ENCODE measurements at regions not wholly inside any gene's neighbourhood (a gene's known extent, or its start where the extent isn't known, plus 50 kb on each side); places are given as distances from the start of the nearest gene placed in this dataset.

- 91% methylated on average over 5 of the region's 5 CpGs for WGBS
- Histone ChIP-seq H3K4me1 (ENCODE audit: control insufficient read depth, insufficient read depth, low read length) (no peaks in the 10 kb centered on the region), H3K27me3 (ENCODE audit: control insufficient read depth, insufficient read depth) (no peaks in the 10 kb centered on the region), H3K9me3 (ENCODE audit: control insufficient read depth, low read length) (no peaks in the 10 kb centered on the region), H3K4me3 (ENCODE audit: low read length) (no peak overlapping the region), H3K27ac (ENCODE audit: low read length) (no peak overlapping the region)
- DNase-seq (no peak), ATAC-seq (no peak)
- intact Hi-C loops (cut with DNase I): no loop called here
Observed at GRCh38 chr7:108627476-108628051, 57.9 kb downstream of the DNAJB9 start.

- WGBS: 73% methylated on average over 3 of the region's 3 CpGs
- peak in 1 of 2 donors; percentile 26 for ATAC-seq
- Histone ChIP-seq H3K4me3 (ENCODE audit: low read length) (no peak overlapping the region), H3K9me3 (ENCODE audit: control insufficient read depth, low read length) (no peaks in the 10 kb centered on the region), H3K27me3 (ENCODE audit: control insufficient read depth, insufficient read depth) (no peaks in the 10 kb centered on the region), H3K27ac (ENCODE audit: low read length) (no peak overlapping the region), H3K4me1 (ENCODE audit: control insufficient read depth, insufficient read depth, low read length) (no peaks in the 10 kb centered on the region)
- DNase-seq: no peak
- intact Hi-C loops (cut with DNase I): no loop called here
Observed at GRCh38 chr7:108628678-108629077, 59.0 kb downstream of the DNAJB9 start.

GRCh38 chr7:108629651-108630400 lies 60.2 kb downstream of the DNAJB9 start:
- Histone ChIP-seq H3K4me3 (ENCODE audit: low read length) (no peak overlapping the region), H3K9me3 (ENCODE audit: control insufficient read depth, low read length) (no peaks in the 10 kb centered on the region), H3K27ac (ENCODE audit: low read length) (no peak overlapping the region), H3K27me3 (ENCODE audit: control insufficient read depth, insufficient read depth) (no peaks in the 10 kb centered on the region), H3K4me1 (ENCODE audit: control insufficient read depth, insufficient read depth, low read length) (no peaks in the 10 kb centered on the region)
- ATAC-seq (peak; percentile 74 to 91), DNase-seq (peak in 2 of 3 donors; percentile 35 to 57)
- intact Hi-C loops (cut with DNase I): no loop called here
- 34% methylated on average over 2 of the region's 2 CpGs for WGBS

GRCh38 chr7:108634036-108634435 lies 64.4 kb downstream of the DNAJB9 start:
- 73% methylated on average over 2 of the region's 2 CpGs for WGBS
- intact Hi-C loops (cut with DNase I): no loop called here
- Histone ChIP-seq H3K4me1 (ENCODE audit: control insufficient read depth, insufficient read depth, low read length) (no peaks in the 10 kb centered on the region), H3K27me3 (ENCODE audit: control insufficient read depth, insufficient read depth) (no peaks in the 10 kb centered on the region), H3K9me3 (ENCODE audit: control insufficient read depth, low read length) (no peaks in the 10 kb centered on the region), H3K27ac (ENCODE audit: low read length) (no peak overlapping the region), H3K4me3 (ENCODE audit: low read length) (no peak overlapping the region)
- ATAC-seq (no peak), DNase-seq (no peak)

GRCh38 chr7:108634535-108634934 lies 64.9 kb downstream of the DNAJB9 start:
- no peak overlapping the region for H3K4me3 ChIP-seq (ENCODE audit: low read length)
- H3K9me3 ChIP-seq (ENCODE audit: control insufficient read depth, low read length): no peaks in the 10 kb centered on the region
- H3K27me3 ChIP-seq (ENCODE audit: control insufficient read depth, insufficient read depth): no peaks in the 10 kb centered on the region
- ATAC-seq (no peak), DNase-seq (no peak)
- H3K4me1 ChIP-seq (ENCODE audit: control insufficient read depth, insufficient read depth, low read length): no peaks in the 10 kb centered on the region
- H3K27ac ChIP-seq (ENCODE audit: low read length): no peak overlapping the region
- intact Hi-C loops (cut with DNase I): no loop called here
- 65% methylated on average over 1 of the region's 1 CpG for WGBS

GRCh38 chr7:108637049-108637621 lies 67.5 kb downstream of the DNAJB9 start:
- ATAC-seq (no peak), DNase-seq (no peak)
- Histone ChIP-seq H3K9me3 (ENCODE audit: control insufficient read depth, low read length) (no peaks in the 10 kb centered on the region), H3K27me3 (ENCODE audit: control insufficient read depth, insufficient read depth) (no peaks in the 10 kb centered on the region), H3K4me3 (ENCODE audit: low read length) (no peak overlapping the region), H3K4me1 (ENCODE audit: control insufficient read depth, insufficient read depth, low read length) (no peaks in the 10 kb centered on the region), H3K27ac (ENCODE audit: low read length) (no peak overlapping the region)
- 81% methylated on average over 3 of the region's 3 CpGs for WGBS
- intact Hi-C loops (cut with DNase I): no loop called here

- Histone ChIP-seq H3K4me1 (ENCODE audit: control insufficient read depth, insufficient read depth, low read length) (no peaks in the 10 kb centered on the region), H3K9me3 (ENCODE audit: control insufficient read depth, low read length) (no peaks in the 10 kb centered on the region), H3K4me3 (ENCODE audit: low read length) (no peak overlapping the region), H3K27ac (ENCODE audit: low read length) (no peak overlapping the region), H3K27me3 (ENCODE audit: control insufficient read depth, insufficient read depth) (no peaks in the 10 kb centered on the region)
- 62% methylated on average over 1 of the region's 1 CpG for WGBS
- ATAC-seq (no peak), DNase-seq (no peak)
- intact Hi-C loops (cut with DNase I): no loop called here
Observed at GRCh38 chr7:108642126-108642525, 72.5 kb downstream of the DNAJB9 start.

GRCh38 chr7:108643136-108643535 lies 73.5 kb downstream of the DNAJB9 start:
- ATAC-seq: no peak
- intact Hi-C loops (cut with DNase I): no loop called here

GRCh38 chr7:108648989-108649388 lies 79.3 kb downstream of the DNAJB9 start:
- no peak for ATAC-seq
- WGBS: 77% methylated on average over 6 of the region's 6 CpGs
- H3K4me3 ChIP-seq (ENCODE audit: low read length): no peak overlapping the region

More at GRCh38 chr7:108643136-108643535, 73.5 kb downstream of the DNAJB9 start:
- no peak overlapping the region for H3K4me3 ChIP-seq (ENCODE audit: low read length)
- DNase-seq: no peak
- 81% methylated on average over 5 of the region's 5 CpGs for WGBS
- H3K27ac ChIP-seq (ENCODE audit: low read length): no peak overlapping the region
- H3K9me3 ChIP-seq (ENCODE audit: control insufficient read depth, low read length): no peaks in the 10 kb centered on the region
- no peaks in the 10 kb centered on the region for H3K4me1 ChIP-seq (ENCODE audit: control insufficient read depth, insufficient read depth, low read length)
- H3K27me3 ChIP-seq (ENCODE audit: control insufficient read depth, insufficient read depth): no peaks in the 10 kb centered on the region

GRCh38 chr7:108650467-108650866 lies 80.8 kb downstream of the DNAJB9 start:
- 28% methylated on average over 1 of the region's 1 CpG for WGBS
- Histone ChIP-seq H3K4me3 (ENCODE audit: low read length) (no peak overlapping the region), H3K4me1 (ENCODE audit: control insufficient read depth, insufficient read depth, low read length) (no peaks in the 10 kb centered on the region), H3K27me3 (ENCODE audit: control insufficient read depth, insufficient read depth) (no peaks in the 10 kb centered on the region), H3K9me3 (ENCODE audit: control insufficient read depth, low read length) (no peaks in the 10 kb centered on the region), H3K27ac (ENCODE audit: low read length) (no peak overlapping the region)
- ATAC-seq: no peak
- intact Hi-C loops (cut with DNase I): no loop called here
- DNase-seq: no peak

More at GRCh38 chr7:108648989-108649388, 79.3 kb downstream of the DNAJB9 start:
- Histone ChIP-seq H3K27me3 (ENCODE audit: control insufficient read depth, insufficient read depth) (no peaks in the 10 kb centered on the region), H3K27ac (ENCODE audit: low read length) (no peak overlapping the region), H3K4me1 (ENCODE audit: control insufficient read depth, insufficient read depth, low read length) (no peaks in the 10 kb centered on the region), H3K9me3 (ENCODE audit: control insufficient read depth, low read length) (no peaks in the 10 kb centered on the region)
- intact Hi-C loops (cut with DNase I): no loop called here
- no peak for DNase-seq

- peak in 1 of 3 donors; percentile 30 for DNase-seq
- 94% methylated on average over 9 of the region's 9 CpGs for WGBS
- Histone ChIP-seq H3K27me3 (ENCODE audit: control insufficient read depth, insufficient read depth) (no peaks in the 10 kb centered on the region), H3K27ac (ENCODE audit: low read length) (no peak overlapping the region), H3K9me3 (ENCODE audit: control insufficient read depth, low read length) (no peaks in the 10 kb centered on the region), H3K4me3 (ENCODE audit: low read length) (no peak overlapping the region), H3K4me1 (ENCODE audit: control insufficient read depth, insufficient read depth, low read length) (no peaks in the 10 kb centered on the region)
- no peak for ATAC-seq
- intact Hi-C loops (cut with DNase I): no loop called here
Observed at GRCh38 chr7:108652886-108653285, 83.2 kb downstream of the DNAJB9 start.
